ENCODE measurements at regions not wholly inside any gene's neighbourhood (a gene's known extent, or its start where the extent isn't known, plus 50 kb on each side); places are given as distances from the start of the nearest gene placed in this dataset.

GRCh38 chr3:86333636-86334035 is 657.3 kb downstream of the VGLL3 start:
- DNase-seq: no peak

- DNase-seq: no peak
Measured at GRCh38 chr3:86303935-86304334, 687.0 kb downstream of the VGLL3 start.

- no peak for DNase-seq
Measured at GRCh38 chr3:86282106-86282787, 708.7 kb downstream of the VGLL3 start.

- no peak for DNase-seq
Measured at GRCh38 chr3:86269364-86270155, 721.4 kb downstream of the VGLL3 start.

- DNase-seq: no peak
Measured at GRCh38 chr3:86257955-86258641, 732.9 kb downstream of the VGLL3 start.

- DNase-seq: no peak
Measured at GRCh38 chr3:86254480-86254879, 736.5 kb downstream of the VGLL3 start.

- no peak for DNase-seq
Measured at GRCh38 chr3:86251781-86252180, 739.2 kb downstream of the VGLL3 start.

GRCh38 chr3:86249833-86250232 is 741.1 kb downstream of the VGLL3 start:
- DNase-seq: no peak

GRCh38 chr3:86245360-86245759 is 745.6 kb downstream of the VGLL3 start:
- DNase-seq: peak in 1 of 56 donors; percentile 7

GRCh38 chr3:86244905-86245304 is 746.0 kb downstream of the VGLL3 start:
- no peak for DNase-seq

GRCh38 chr3:86239946-86240345 is 751.0 kb downstream of the VGLL3 start:
- no peak for DNase-seq

GRCh38 chr3:86234506-86235254 is 756.3 kb downstream of the VGLL3 start:
- no peak for DNase-seq

GRCh38 chr3:86230762-86231161 is 760.2 kb downstream of the VGLL3 start:
- DNase-seq: no peak

- no peak for DNase-seq
Measured at GRCh38 chr3:86229775-86230094, 761.2 kb downstream of the VGLL3 start.

GRCh38 chr3:86229086-86229774 is 761.7 kb downstream of the VGLL3 start:
- DNase-seq: no peak

- no peak for DNase-seq
Measured at GRCh38 chr3:86228101-86228500, 762.8 kb downstream of the VGLL3 start.

- DNase-seq: no peak
Measured at GRCh38 chr3:86225461-86225860, 765.5 kb downstream of the VGLL3 start.

- DNase-seq: no peak
Measured at GRCh38 chr3:86221601-86222000, 769.3 kb downstream of the VGLL3 start.

- DNase-seq: no peak
Measured at GRCh38 chr3:86208772-86209171, 782.2 kb downstream of the VGLL3 start.

- no peak for DNase-seq
Measured at GRCh38 chr3:86182606-86183005, 808.3 kb downstream of the VGLL3 start.

- no peak for DNase-seq
Measured at GRCh38 chr3:86180696-86181095, 810.3 kb downstream of the VGLL3 start.

Measured in amygdala (tissue), 56 donors.